WTC11 (cell line): ENCODE measurements at regions not wholly inside any gene's neighbourhood (a gene's known extent, or its start where the extent isn't known, plus 50 kb on each side); places are given as distances from the start of the nearest gene placed in this dataset.
"Not testable (repeated sequence)": the region's sequence is repeated elsewhere in the genome, so short reads cannot be mapped to it uniquely, and the experiment has no call there.

ENCODE experiments used
- ATAC-seq: fragments of 200-7000 bp; cut with Tn5 transposase; 2 replicates; pipeline ENCODE4 v1.10.0; 2021; ENCODE audit warnings: mild to moderate bottlenecking, moderate library complexity
- CTCF ChIA-PET: fragments of 300-600 bp; sonication (Branson Sonifier 250); formaldehyde crosslinking; loops from one replicate; lab custom pipeline; 2021; ENCODE audit warnings: antibody characterized with exemption; lab: Charles Lee
- POLR2A ChIA-PET: fragments of 350-600 bp; sonication (Branson Sonifier 250); formaldehyde crosslinking; loops from one replicate; lab custom pipeline; 2021; ENCODE audit warnings: antibody characterized with exemption; lab: Charles Lee
- DNase-seq: peaks from one replicate; pipeline ENCODE4 v3.0.0; 2021; ENCODE audit warnings: low spot score
- H3K27ac Mint-ChIP-seq: 2 replicates; pipeline ENCODE4 v1.8.0; 2021; ENCODE audit warnings: mixed read lengths
- H3K27me3 Mint-ChIP-seq: 2 replicates; pipeline ENCODE4 v1.8.0; 2021; ENCODE audit warnings: low read depth, mild to moderate bottlenecking, moderate library complexity, mixed read lengths
- H3K36me3 Mint-ChIP-seq: 2 replicates; pipeline ENCODE4 v1.8.0; 2021; ENCODE audit warnings: mixed read lengths
- H3K4me1 Mint-ChIP-seq: 2 replicates; pipeline ENCODE4 v1.8.0; 2022; ENCODE audit warnings: mixed read lengths
- H3K4me3 Mint-ChIP-seq: 2 replicates; pipeline ENCODE4 v1.8.0; 2021; ENCODE audit warnings: mild to moderate bottlenecking, moderate library complexity, mixed read lengths
- H3K9me3 Mint-ChIP-seq: 2 replicates; pipeline ENCODE4 v1.8.0; 2021; ENCODE audit warnings: mixed read lengths
- CBFB ChIP-seq: sonication (generic); formaldehyde crosslinking; IDR thresholded peaks from 2 replicates; pipeline ENCODE4 v1.8.1; 2022; ENCODE audit warnings: mild to moderate bottlenecking, low read depth, missing genetic modification reagents
- CREB1 ChIP-seq: sonication (generic); formaldehyde crosslinking; IDR thresholded peaks from 2 replicates; pipeline ENCODE4 v1.8.0; 2023; ENCODE audit warnings: mild to moderate bottlenecking, missing genetic modification reagents
- FOXJ3 ChIP-seq: sonication (generic); formaldehyde crosslinking; IDR thresholded peaks from 2 replicates; pipeline ENCODE4 v1.9.0; 2021; ENCODE audit warnings: missing genetic modification reagents, mild to moderate bottlenecking, borderline replicate concordance
- GABPB1 ChIP-seq: sonication (generic); formaldehyde crosslinking; IDR thresholded peaks from 2 replicates; pipeline ENCODE4 v1.8.1; 2023; ENCODE audit warnings: mild to moderate bottlenecking, missing genetic modification reagents
- HMGA2 ChIP-seq: fragments of 250-450 bp; sonication (Bioruptor Pico); IDR thresholded peaks from 2 replicates; pipeline ENCODE4 v1.4.0; 2021; ENCODE audit warnings: mild to moderate bottlenecking, moderate library complexity
- KAT7 ChIP-seq: sonication (generic); formaldehyde crosslinking; IDR thresholded peaks from 2 replicates; pipeline ENCODE4 v1.8.1; 2023; ENCODE audit warnings: missing genetic modification reagents, mild to moderate bottlenecking, borderline replicate concordance
- MXD4 ChIP-seq: fragments of 250-450 bp; sonication (Bioruptor Pico); IDR thresholded peaks from 2 replicates; pipeline ENCODE4 v1.8.0; 2021; ENCODE audit warnings: mild to moderate bottlenecking, moderate library complexity, borderline replicate concordance
- PRRX2 ChIP-seq: fragments of 250-450 bp; sonication (Bioruptor Pico); IDR thresholded peaks from 2 replicates; pipeline ENCODE4 v1.8.0; 2021; ENCODE audit warnings: mild to moderate bottlenecking
- SMAD4 ChIP-seq: sonication (generic); formaldehyde crosslinking; IDR thresholded peaks from 2 replicates; pipeline ENCODE4 v1.8.0; 2022; ENCODE audit warnings: mild to moderate bottlenecking, missing genetic modification reagents
- TCF7 ChIP-seq: sonication (generic); formaldehyde crosslinking; IDR thresholded peaks from 2 replicates; pipeline ENCODE4 v1.8.0; 2022; ENCODE audit warnings: mild to moderate bottlenecking, low read depth, missing genetic modification reagents, moderate library complexity
- TEAD1 ChIP-seq: sonication (generic); formaldehyde crosslinking; IDR thresholded peaks from 2 replicates; pipeline ENCODE4 v1.8.0; 2022; ENCODE audit warnings: mild to moderate bottlenecking, missing genetic modification reagents
- ZNF416 ChIP-seq: fragments of 250-450 bp; sonication (Bioruptor Pico); IDR thresholded peaks from 2 replicates; pipeline ENCODE4 v1.9.0; 2021; ENCODE audit warnings: mild to moderate bottlenecking, inconsistent platforms
- ZNF671 ChIP-seq: fragments of 250-450 bp; sonication (Bioruptor Pico); IDR thresholded peaks from 2 replicates; pipeline ENCODE4 v1.8.0; 2021; ENCODE audit warnings: mild to moderate bottlenecking
- TF ChIP-seq, protein P1 (sequence below): sonication (generic); formaldehyde crosslinking; IDR thresholded peaks from 2 replicates; pipeline ENCODE4 v1.8.1; 2023; ENCODE audit warnings: mild to moderate bottlenecking, moderate library complexity, missing genetic modification reagents
- TF ChIP-seq, protein P2 (sequence below): sonication (generic); formaldehyde crosslinking; IDR thresholded peaks from 2 replicates; pipeline ENCODE4 v1.8.1; 2023; ENCODE audit warnings: mild to moderate bottlenecking, missing genetic modification reagents
- TF ChIP-seq, protein P3 (sequence below): fragments of 250-450 bp; sonication (Bioruptor Pico); IDR thresholded peaks from 2 replicates; pipeline ENCODE4 v1.9.0; 2021; ENCODE audit warnings: mild to moderate bottlenecking
- TF ChIP-seq, protein P4 (sequence below): sonication (generic); formaldehyde crosslinking; IDR thresholded peaks from 2 replicates; pipeline ENCODE4 v1.8.0; 2022; ENCODE audit warnings: mild to moderate bottlenecking, missing genetic modification reagents
- TF ChIP-seq, protein P5 (sequence below): fragments of 250-450 bp; sonication (Bioruptor Pico); conservative IDR thresholded peaks from 2 replicates; pipeline ENCODE4 v1.9.0; 2021; ENCODE audit warnings: mild to moderate bottlenecking
- TF ChIP-seq, protein P6 (sequence below): sonication (generic); formaldehyde crosslinking; IDR thresholded peaks from 2 replicates; pipeline ENCODE4 v1.8.0; 2022; ENCODE audit warnings: missing genetic modification reagents
- TF ChIP-seq, protein P7 (sequence below): sonication (generic); formaldehyde crosslinking; IDR thresholded peaks from 2 replicates; pipeline ENCODE4 v1.8.1; 2022; ENCODE audit warnings: missing genetic modification reagents, borderline replicate concordance
- TF ChIP-seq, protein P8 (sequence below): sonication (generic); formaldehyde crosslinking; IDR thresholded peaks from 2 replicates; pipeline ENCODE4 v1.8.1; 2022; ENCODE audit warnings: low read depth, missing genetic modification reagents, borderline replicate concordance

DNA sequence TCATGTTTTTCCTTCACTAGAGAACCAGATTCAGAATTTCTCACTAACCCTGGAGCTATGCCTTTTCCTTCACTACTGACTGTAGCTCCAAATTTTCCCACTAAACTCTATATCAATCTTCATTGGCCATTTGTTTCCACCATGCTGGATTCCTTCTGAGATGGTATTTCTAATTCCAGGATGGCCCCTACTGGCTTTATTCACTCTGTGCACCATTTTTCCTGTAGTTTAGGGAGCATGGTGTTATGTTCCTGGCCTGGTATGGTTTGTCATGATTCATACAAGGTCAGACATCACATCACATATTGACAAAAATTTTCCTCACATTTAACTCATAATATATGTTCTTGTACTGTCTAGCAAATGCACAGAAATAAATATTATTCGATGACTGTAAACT is 229.2 kb upstream of the TFPI start (continued):
- TF ChIP-seq ZNF671 (CRISPR knock-in tag) (no peak), CREB1 (CRISPR knock-in tag) (no peak), FOXJ3 (no peak), GABPB1 (CRISPR knock-in tag) (no peak), TEAD1 (CRISPR knock-in tag) (no peak)
- TF ChIP-seq, protein P1, sequence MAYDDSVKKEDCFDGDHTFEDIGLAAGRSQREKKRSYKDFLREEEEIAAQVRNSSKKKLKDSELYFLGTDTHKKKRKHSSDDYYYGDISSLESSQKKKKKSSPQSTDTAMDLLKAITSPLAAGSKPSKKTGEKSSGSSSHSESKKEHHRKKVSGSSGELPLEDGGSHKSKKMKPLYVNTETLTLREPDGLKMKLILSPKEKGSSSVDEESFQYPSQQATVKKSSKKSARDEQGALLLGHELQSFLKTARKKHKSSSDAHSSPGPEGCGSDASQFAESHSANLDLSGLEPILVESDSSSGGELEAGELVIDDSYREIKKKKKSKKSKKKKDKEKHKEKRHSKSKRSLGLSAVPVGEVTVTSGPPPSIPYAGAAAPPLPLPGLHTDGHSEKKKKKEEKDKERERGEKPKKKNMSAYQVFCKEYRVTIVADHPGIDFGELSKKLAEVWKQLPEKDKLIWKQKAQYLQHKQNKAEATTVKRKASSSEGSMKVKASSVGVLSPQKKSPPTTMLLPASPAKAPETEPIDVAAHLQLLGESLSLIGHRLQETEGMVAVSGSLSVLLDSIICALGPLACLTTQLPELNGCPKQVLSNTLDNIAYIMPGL (CRISPR knock-in tag): no peak
- TF ChIP-seq, protein P2, sequence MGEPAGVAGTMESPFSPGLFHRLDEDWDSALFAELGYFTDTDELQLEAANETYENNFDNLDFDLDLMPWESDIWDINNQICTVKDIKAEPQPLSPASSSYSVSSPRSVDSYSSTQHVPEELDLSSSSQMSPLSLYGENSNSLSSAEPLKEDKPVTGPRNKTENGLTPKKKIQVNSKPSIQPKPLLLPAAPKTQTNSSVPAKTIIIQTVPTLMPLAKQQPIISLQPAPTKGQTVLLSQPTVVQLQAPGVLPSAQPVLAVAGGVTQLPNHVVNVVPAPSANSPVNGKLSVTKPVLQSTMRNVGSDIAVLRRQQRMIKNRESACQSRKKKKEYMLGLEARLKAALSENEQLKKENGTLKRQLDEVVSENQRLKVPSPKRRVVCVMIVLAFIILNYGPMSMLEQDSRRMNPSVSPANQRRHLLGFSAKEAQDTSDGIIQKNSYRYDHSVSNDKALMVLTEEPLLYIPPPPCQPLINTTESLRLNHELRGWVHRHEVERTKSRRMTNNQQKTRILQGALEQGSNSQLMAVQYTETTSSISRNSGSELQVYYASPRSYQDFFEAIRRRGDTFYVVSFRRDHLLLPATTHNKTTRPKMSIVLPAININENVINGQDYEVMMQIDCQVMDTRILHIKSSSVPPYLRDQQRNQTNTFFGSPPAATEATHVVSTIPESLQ (CRISPR knock-in tag): no peak
- TF ChIP-seq, protein P3, sequence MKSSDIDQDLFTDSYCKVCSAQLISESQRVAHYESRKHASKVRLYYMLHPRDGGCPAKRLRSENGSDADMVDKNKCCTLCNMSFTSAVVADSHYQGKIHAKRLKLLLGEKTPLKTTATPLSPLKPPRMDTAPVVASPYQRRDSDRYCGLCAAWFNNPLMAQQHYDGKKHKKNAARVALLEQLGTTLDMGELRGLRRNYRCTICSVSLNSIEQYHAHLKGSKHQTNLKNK (CRISPR knock-in tag): no peak

DNA sequence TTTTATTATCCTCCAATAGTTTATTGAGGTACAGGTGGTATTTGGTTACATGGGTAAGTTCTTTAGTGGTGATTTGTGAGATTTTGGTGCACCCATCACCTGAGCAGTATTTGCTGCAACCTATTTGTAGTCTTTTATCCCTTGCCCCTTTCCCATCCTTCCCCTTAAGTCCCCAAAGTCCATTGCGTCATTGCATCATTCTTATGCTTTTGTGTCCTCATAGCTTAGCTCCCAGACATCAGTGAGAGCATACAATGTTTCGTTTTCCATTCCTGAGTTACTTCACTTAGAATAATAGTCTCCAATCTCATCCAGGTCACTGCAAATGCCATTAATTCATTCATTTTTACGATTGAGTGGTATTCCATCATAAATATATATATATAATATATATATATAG is 229.9 kb upstream of the TFPI start:
- CTCF ChIA-PET, ATAC-seq, DNase-seq, H3K27ac Mint-ChIP-seq, H3K4me3 Mint-ChIP-seq, H3K4me1 Mint-ChIP-seq, H3K36me3 Mint-ChIP-seq, H3K27me3 Mint-ChIP-seq: not testable (repeated sequence)
- H3K9me3 Mint-ChIP-seq: peaks cover 10% of the 10 kb centered on the region
- POLR2A ChIA-PET: interaction anchor here (0.5 kb wide), 1 partner anchor 130 kb away, joined by 3 read pairs; no protein-coding TSS in a partner anchor

DNA sequence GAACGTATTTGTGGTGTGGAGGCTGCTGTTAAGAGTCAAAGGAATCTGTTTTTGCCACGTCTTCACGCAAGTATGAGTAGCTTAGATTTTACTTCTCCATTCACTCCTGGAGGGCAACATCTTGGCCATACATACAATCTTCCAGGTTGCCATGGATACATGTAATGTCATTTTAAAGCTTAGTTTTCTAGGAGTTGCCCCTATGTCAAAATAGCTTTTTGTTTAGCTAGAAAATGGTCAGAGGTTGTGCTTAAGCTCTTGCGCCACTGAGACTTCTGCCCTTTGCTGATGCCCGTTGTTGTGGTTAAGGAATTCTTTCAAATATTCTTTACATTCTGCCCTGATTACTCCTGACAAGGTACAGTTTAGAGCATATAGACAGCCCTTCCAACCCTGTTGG is 245.4 kb upstream of the TFPI start:
- TF ChIP-seq, protein P4, sequence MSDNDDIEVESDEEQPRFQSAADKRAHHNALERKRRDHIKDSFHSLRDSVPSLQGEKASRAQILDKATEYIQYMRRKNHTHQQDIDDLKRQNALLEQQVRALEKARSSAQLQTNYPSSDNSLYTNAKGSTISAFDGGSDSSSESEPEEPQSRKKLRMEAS: no peak
- no peak for TF ChIP-seq TCF7
- TF ChIP-seq PRRX2 (CRISPR knock-in tag): no peak
- no peak for TF ChIP-seq SMAD4 (CRISPR knock-in tag)
- no peak for TF ChIP-seq ZNF416 (CRISPR knock-in tag)
- TF ChIP-seq KAT7 (CRISPR knock-in tag): no peak
- TF ChIP-seq, protein P5, sequence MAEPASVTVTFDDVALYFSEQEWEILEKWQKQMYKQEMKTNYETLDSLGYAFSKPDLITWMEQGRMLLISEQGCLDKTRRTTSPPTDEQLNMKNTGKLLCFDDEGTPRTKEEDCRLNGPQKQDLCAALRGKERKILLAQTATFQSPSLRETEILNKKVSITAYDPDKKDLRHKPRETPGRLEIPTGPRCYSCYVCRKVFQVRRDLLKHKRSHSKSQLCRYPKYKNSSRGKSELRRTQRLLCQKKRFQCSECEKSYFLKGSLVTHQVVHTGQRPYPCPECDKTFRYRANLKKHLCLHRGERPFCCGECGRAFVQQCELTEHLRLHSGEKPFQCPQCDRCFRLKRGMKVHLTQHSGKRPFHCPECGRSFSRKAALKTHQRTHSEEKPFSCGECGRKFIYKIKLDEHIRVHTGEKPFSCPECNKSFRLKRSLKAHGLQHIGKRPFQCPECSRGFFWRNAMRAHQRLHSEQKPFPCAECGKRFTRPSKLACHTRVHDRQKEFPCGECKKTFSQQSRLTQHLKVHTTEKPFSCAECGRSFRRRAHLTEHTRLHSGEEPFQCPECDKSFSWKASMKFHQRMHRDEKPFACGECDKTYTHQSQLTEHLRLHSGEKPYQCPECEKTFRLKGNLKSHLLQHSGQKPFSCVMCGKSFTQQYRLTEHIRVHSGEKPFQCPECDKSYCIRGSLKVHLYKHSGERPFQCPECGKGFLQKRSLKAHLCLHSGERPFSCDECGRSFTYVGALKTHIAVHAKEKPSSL (CRISPR knock-in tag): no peak
- no peak for TF ChIP-seq HMGA2 (CRISPR knock-in tag)
- TF ChIP-seq, protein P6, sequence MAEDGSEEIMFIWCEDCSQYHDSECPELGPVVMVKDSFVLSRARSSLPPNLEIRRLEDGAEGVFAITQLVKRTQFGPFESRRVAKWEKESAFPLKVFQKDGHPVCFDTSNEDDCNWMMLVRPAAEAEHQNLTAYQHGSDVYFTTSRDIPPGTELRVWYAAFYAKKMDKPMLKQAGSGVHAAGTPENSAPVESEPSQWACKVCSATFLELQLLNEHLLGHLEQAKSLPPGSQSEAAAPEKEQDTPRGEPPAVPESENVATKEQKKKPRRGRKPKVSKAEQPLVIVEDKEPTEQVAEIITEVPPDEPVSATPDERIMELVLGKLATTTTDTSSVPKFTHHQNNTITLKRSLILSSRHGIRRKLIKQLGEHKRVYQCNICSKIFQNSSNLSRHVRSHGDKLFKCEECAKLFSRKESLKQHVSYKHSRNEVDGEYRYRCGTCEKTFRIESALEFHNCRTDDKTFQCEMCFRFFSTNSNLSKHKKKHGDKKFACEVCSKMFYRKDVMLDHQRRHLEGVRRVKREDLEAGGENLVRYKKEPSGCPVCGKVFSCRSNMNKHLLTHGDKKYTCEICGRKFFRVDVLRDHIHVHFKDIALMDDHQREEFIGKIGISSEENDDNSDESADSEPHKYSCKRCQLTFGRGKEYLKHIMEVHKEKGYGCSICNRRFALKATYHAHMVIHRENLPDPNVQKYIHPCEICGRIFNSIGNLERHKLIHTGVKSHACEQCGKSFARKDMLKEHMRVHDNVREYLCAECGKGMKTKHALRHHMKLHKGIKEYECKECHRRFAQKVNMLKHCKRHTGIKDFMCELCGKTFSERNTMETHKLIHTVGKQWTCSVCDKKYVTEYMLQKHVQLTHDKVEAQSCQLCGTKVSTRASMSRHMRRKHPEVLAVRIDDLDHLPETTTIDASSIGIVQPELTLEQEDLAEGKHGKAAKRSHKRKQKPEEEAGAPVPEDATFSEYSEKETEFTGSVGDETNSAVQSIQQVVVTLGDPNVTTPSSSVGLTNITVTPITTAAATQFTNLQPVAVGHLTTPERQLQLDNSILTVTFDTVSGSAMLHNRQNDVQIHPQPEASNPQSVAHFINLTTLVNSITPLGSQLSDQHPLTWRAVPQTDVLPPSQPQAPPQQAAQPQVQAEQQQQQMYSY (CRISPR knock-in tag): no peak
- TF ChIP-seq, protein P7, sequence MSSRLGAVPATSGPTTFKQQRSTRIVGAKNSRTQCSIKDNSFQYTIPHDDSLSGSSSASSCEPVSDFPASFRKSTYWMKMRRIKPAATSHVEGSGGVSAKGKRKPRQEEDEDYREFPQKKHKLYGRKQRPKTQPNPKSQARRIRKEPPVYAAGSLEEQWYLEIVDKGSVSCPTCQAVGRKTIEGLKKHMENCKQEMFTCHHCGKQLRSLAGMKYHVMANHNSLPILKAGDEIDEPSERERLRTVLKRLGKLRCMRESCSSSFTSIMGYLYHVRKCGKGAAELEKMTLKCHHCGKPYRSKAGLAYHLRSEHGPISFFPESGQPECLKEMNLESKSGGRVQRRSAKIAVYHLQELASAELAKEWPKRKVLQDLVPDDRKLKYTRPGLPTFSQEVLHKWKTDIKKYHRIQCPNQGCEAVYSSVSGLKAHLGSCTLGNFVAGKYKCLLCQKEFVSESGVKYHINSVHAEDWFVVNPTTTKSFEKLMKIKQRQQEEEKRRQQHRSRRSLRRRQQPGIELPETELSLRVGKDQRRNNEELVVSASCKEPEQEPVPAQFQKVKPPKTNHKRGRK: no peak
- TF ChIP-seq, protein P8, sequence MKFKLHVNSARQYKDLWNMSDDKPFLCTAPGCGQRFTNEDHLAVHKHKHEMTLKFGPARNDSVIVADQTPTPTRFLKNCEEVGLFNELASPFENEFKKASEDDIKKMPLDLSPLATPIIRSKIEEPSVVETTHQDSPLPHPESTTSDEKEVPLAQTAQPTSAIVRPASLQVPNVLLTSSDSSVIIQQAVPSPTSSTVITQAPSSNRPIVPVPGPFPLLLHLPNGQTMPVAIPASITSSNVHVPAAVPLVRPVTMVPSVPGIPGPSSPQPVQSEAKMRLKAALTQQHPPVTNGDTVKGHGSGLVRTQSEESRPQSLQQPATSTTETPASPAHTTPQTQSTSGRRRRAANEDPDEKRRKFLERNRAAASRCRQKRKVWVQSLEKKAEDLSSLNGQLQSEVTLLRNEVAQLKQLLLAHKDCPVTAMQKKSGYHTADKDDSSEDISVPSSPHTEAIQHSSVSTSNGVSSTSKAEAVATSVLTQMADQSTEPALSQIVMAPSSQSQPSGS (CRISPR knock-in tag): no peak
- TF ChIP-seq MXD4 (CRISPR knock-in tag): no peak
- no peak for TF ChIP-seq CBFB (CRISPR knock-in tag)
- ATAC-seq: no peak
- no peak for DNase-seq
- H3K27ac Mint-ChIP-seq: no peak overlapping the region
- peaks cover 44% of the 10 kb centered on the region for H3K9me3 Mint-ChIP-seq
- POLR2A ChIA-PET: no interaction called here
- no peak overlapping the region for H3K4me3 Mint-ChIP-seq
- H3K27me3 Mint-ChIP-seq: no peaks in the 10 kb centered on the region; the same call in 1 of the 2 replicates
- CTCF ChIA-PET: interaction anchor here (1.1 to 1.3 kb wide), 2 partner anchors 10 to 299 kb away, joined by 3 read pairs; no protein-coding TSS in a partner anchor
- no peaks in the 10 kb centered on the region for H3K4me1 Mint-ChIP-seq
- H3K36me3 Mint-ChIP-seq: peaks cover 24% of the 10 kb centered on the region
